Keratinocyte (primary cell): ENCODE measurements at regions not wholly inside any gene's neighbourhood (a gene's known extent, or its start where the extent isn't known, plus 50 kb on each side); places are given as distances from the start of the nearest gene placed in this dataset.

Experiments
- EZH2 ChIP-seq: IDR thresholded peaks from one replicate; pipeline ENCODE4 v1.6.1; 2012; ENCODE audit warnings: inconsistent platforms, mild to moderate bottlenecking, low read length, moderate library complexity
- TF ChIP-seq, protein P1 (sequence below), 3 experiments: IDR thresholded peaks in 1 of 3; conservative IDR thresholded peaks in 1 of 3; optimal IDR thresholded peaks in 1 of 3; 2 replicates in 2 of 3; 3 replicates in 1 of 3; pipeline versions ENCODE3 to v1.5.1; 2011; ENCODE audit warnings: low read length in 3 of 3, mild to moderate bottlenecking in 3 of 3, moderate library complexity in 2 of 3, control low read depth in 1 of 3, inconsistent platforms in 1 of 3; ENCODE audit not compliant: insufficient read depth in 2 of 3; ENCODE audit errors: extremely low read depth in 1 of 3

DNA sequence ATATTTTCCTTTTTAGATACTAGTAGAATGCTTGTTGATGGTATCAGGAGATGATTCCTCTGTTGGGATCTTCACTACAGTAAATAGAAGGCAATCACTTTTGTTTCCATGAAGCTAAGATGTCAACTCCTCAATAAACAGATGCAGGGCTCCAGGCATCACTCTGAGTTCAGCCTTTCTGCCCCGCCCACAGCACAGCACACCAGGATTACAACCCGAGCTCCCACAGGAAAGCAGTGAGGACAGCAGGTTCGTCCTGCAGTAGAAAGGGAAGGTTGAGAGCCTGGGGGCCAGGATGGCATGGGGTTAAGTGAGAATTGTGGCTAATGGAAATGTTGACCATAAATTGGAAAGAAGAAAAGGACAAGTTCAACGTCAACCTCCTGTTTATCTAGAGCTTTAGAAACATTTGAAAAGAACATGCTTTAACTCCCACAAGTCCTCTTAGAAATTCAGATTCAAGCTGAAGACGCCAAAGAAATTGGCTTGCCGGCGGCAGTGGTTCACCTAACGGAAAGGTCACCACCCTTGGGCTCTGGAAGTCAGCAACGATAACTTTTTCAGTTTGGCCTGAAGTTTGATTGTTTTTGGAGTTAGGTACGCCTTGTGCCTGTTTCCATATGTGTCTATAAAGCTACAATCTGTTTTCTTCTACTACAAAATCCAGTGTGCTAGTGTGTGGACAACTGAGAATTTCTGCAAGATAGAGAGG lies 144.4 kb upstream of the PDE10A start:
- TF ChIP-seq EZH2 = no peak
- TF ChIP-seq, protein P1, sequence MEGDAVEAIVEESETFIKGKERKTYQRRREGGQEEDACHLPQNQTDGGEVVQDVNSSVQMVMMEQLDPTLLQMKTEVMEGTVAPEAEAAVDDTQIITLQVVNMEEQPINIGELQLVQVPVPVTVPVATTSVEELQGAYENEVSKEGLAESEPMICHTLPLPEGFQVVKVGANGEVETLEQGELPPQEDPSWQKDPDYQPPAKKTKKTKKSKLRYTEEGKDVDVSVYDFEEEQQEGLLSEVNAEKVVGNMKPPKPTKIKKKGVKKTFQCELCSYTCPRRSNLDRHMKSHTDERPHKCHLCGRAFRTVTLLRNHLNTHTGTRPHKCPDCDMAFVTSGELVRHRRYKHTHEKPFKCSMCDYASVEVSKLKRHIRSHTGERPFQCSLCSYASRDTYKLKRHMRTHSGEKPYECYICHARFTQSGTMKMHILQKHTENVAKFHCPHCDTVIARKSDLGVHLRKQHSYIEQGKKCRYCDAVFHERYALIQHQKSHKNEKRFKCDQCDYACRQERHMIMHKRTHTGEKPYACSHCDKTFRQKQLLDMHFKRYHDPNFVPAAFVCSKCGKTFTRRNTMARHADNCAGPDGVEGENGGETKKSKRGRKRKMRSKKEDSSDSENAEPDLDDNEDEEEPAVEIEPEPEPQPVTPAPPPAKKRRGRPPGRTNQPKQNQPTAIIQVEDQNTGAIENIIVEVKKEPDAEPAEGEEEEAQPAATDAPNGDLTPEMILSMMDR (optimal IDR thresholded peaks at IDR 0.05 in 1 of 3, IDR thresholded peaks at IDR 0.05 in 1 of 3, conservative IDR thresholded peaks at IDR 0.05 in 1 of 3; ENCODE audit: extremely low read depth in 1 of 3, insufficient read depth in 2 of 3, low read length in 3 of 3) = no peak
